NCI-H2107 treated with DMSO at 0.1 percent for 48 hours (cell line): ENCODE measurements at regions not wholly inside any gene's neighbourhood (a gene's known extent, or its start where the extent isn't known, plus 50 kb on each side); places are given as distances from the start of the nearest gene placed in this dataset.

ENCODE experiments used
- DNase-seq: peaks from one replicate; lab custom pipeline; 2025; ENCODE audit not compliant: unreplicated experiment; lab: John Stamatoyannopoulos, UW

- no peak for DNase-seq
Measured at GRCh38 chr6:87815449-87815848, 113.4 kb upstream of the AKIRIN2 start.

- peak; percentile 79 for DNase-seq
Measured at GRCh38 chr6:87808005-87808757, 106.1 kb upstream of the AKIRIN2 start.

GRCh38 chr6:87807475-87807874 lies 105.4 kb upstream of the AKIRIN2 start:
- DNase-seq = no peak

DNA sequence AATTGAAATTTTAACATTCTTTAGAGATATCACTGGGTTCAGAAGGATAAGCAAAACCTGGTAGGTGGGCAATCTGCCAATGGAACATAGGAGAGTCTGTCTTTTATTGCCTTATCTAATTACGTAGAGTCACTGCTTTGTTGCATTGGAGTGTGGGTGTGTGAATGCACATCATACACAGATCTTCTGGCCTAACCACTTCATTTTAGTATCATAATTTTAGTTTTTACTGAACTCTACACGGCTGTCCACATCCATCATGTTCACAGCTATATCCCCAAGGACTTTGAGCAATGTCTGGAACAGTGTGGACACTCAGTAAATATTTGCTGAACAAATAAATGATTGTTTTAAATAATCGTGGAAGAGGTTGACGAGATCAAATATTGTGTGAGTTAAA lies 104.6 kb upstream of the AKIRIN2 start:
- peak; percentile 26 for DNase-seq

- no peak for DNase-seq
Measured at GRCh38 chr6:87806099-87806498, 104.1 kb upstream of the AKIRIN2 start.

- DNase-seq = no peak
Measured at GRCh38 chr6:87803791-87804190, 101.8 kb upstream of the AKIRIN2 start.

GRCh38 chr6:87799651-87800050 lies 97.6 kb upstream of the AKIRIN2 start:
- no peak for DNase-seq

- no peak for DNase-seq
Measured at GRCh38 chr6:87798393-87799278, 96.6 kb upstream of the AKIRIN2 start.

- no peak for DNase-seq
Measured at GRCh38 chr6:87794922-87795885, 93.2 kb upstream of the AKIRIN2 start.

- no peak for DNase-seq
Measured at GRCh38 chr6:87793315-87793714, 91.3 kb upstream of the AKIRIN2 start.

DNA sequence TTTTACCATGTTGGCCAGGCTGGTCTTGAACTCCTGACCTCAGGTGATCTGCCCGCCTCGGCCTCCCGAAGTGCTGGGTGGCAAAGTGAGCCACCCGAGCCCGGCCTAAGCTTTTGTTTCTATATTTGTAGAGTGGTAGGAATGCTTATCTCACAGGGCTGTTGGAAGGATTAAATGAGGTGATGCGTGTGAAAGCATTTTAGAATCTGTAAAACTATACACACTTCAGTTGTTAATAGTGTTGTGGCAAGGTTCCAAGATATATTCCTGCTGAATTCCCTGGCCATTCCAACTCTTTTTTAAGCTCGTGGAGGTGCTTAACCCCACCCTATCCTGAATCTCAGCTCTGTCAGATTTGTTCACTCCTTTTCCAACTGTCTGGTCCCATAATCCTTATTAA lies 89.9 kb upstream of the AKIRIN2 start:
- DNase-seq = no peak

DNA sequence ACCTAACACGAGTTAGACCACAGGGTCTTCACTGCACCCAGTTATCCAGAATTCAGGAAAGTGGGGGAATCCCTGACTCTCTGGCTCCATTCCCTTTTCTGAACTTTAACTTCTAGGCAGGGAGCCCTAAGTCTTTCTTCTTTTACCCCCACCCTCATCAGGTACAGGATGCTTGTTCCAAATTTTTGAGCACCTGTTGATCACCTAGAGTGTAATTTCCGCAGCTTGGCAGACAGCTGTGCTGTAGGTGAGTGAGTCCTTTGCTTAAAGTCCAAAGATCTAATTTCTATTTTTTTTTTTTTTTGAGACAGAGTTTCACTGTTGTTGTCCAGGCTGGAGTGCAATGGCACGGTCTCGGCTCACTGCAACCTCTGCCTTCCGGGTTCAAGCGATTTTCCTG lies 89.5 kb upstream of the AKIRIN2 start:
- DNase-seq = no peak

GRCh38 chr6:87791029-87791428 lies 89.0 kb upstream of the AKIRIN2 start:
- DNase-seq = no peak

- DNase-seq = no peak
Measured at GRCh38 chr6:87789900-87790290, 87.9 kb upstream of the AKIRIN2 start.

DNA sequence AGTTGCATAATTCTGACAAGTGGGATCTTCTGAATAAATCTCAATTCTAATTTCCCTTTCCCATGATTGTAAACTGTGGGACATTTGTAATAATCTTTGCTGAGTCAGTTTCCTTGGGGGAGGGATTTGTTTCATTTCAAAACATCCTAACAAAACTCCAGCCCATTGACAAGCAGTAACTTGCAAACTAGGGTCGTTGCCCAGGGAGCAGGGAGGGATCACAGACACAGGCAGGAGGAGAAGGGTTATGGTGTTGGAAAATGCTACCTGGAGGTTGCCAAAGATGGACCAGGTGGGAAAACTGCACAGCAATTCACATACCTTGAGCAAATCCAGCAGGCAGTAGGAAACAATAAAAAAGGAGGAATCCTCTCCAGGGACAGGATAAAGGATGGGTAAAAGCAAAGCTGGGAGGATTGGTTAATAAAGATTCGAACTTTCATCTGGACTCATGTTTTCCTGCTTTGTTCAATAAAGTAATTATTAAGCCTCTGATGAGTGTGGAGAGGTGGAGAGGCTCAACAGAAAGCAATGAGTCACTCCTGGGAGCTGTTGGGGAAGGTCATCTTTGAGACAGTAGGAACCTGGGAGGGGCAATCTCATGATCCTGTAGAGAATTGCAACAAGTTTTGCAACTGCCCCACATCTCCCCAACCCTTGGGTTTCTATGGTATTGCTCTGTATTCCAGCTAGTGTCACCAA lies 87.3 kb upstream of the AKIRIN2 start:
- no peak for DNase-seq

DNA sequence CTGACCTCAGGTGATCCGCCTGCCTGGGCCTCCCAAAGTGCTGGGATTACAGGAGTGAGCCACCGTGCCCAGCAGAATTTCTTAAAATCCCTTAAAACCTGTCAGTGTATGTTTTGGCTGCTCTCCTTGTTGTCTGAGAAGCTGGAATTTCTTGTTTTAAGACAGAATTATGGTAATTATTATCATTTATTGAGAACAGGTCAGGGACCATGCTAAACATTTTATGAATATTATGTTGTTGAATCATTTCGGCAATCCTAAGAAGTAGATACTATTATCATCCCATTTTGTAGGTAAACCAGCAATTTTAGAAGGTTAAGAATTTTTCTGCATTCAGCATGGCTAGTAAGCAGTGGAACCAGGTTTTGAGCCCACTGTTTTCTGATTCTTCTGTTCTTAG lies 86.1 kb upstream of the AKIRIN2 start:
- no peak for DNase-seq

DNA sequence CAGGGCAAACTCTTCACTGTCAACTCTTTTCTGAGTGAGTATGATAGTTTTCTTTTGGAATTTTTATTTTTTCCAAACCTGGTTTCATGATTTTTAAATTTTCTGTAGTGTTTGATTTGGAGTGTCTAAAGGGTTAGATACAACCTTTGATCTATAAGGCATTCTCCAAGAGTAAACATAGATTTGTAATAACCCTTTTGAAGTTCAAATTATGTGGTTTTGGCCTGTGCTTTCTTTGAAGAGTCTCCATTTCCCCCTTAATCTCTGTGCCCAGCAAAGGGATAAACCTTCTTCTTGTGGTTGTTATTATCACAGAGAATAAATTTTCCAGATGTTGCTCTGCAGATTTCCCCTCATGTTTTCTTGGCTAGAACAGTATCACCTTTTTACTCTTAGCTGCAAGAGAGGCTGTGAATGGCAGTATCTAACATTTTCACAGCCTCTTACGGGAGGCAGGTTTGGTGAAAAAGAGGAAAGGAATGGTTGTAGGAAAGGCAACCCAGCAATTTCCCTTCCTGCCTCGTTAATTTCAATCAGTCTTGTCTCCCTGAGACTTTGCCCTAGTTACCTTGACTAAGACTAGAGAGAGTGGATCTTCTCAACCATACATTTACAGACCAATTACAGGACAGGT lies 83.3 kb upstream of the AKIRIN2 start:
- DNase-seq = no peak

- DNase-seq = no peak
Measured at GRCh38 chr6:87784690-87785089, 82.7 kb upstream of the AKIRIN2 start.

- DNase-seq = no peak
Measured at GRCh38 chr6:87784051-87784450, 82.0 kb upstream of the AKIRIN2 start.

- DNase-seq = no peak
Measured at GRCh38 chr6:87779542-87779941, 77.5 kb upstream of the AKIRIN2 start.
